ENCODE measurements at regions not wholly inside any gene's neighbourhood (a gene's known extent, or its start where the extent isn't known, plus 50 kb on each side); places are given as distances from the start of the nearest gene placed in this dataset.

- TF ChIP-seq ZNF266 (tag by site-specific recombination; IDR thresholded peaks at IDR 0.05; ENCODE audit: low read depth), result no peak
- TF ChIP-seq ZNF76 (tag by site-specific recombination; IDR thresholded peaks at IDR 0.05; ENCODE audit: borderline replicate concordance, low read depth), result no peak
- no peak for TF ChIP-seq ZNF610 (tag by site-specific recombination; IDR thresholded peaks at IDR 0.05; ENCODE audit: borderline replicate concordance)
- TF ChIP-seq ZNF335 (tag by site-specific recombination; conservative IDR thresholded peaks at IDR 0.05), result no peak
- TF ChIP-seq ZXDB (tag by site-specific recombination; IDR thresholded peaks at IDR 0.05), result no peak
Observed at GRCh38 chr1:163823017-163823416, 501.3 kb downstream of the NUF2 start (continued).

- POLR2A ChIA-PET, result no interaction called here
- CTCF ChIA-PET, result no interaction called here
- H3K4me3 ChIP-seq (ENCODE audit: low read depth, low read length), result no peak overlapping the region
- no peaks in the 10 kb centered on the region for H3K9me3 ChIP-seq (ENCODE audit: control insufficient read depth, insufficient read depth, low read depth, low read length)
- H3K27ac ChIP-seq (ENCODE audit: extremely low read depth, low read depth, low read length), result no peak overlapping the region
- H3K4me1 ChIP-seq (ENCODE audit: control insufficient read depth, insufficient read depth, low read length), result no peaks in the 10 kb centered on the region
- TF ChIP-seq ZNF560 (tag by site-specific recombination; IDR thresholded peaks at IDR 0.05; ENCODE audit: borderline replicate concordance) (no peak), ZNF596 (tag by site-specific recombination; IDR thresholded peaks at IDR 0.05) (no peak), ZNF624 (tag by site-specific recombination; IDR thresholded peaks at IDR 0.05) (no peak), ZNF366 (tag by site-specific recombination; conservative IDR thresholded peaks at IDR 0.05) (no peak), ZBTB49 (tag by site-specific recombination; IDR thresholded peaks at IDR 0.05; ENCODE audit: low read depth) (no peak), GFI1B (tag by site-specific recombination; IDR thresholded peaks at IDR 0.05) (no peak), ZNF529 (tag by site-specific recombination; IDR thresholded peaks at IDR 0.05; ENCODE audit: insufficient replicate concordance) (no peak)
- H3K36me3 ChIP-seq (ENCODE audit: control insufficient read depth in 2 of 2, insufficient read depth in 1 of 2, low read length in 2 of 2), result no peaks in the 10 kb centered on the region
Observed at GRCh38 chr1:163824006-163824405, 502.3 kb downstream of the NUF2 start.

- no peaks in the 10 kb centered on the region for H3K4me1 ChIP-seq (ENCODE audit: control insufficient read depth, insufficient read depth, low read length)
- H3K27ac ChIP-seq (ENCODE audit: extremely low read depth, low read depth, low read length), result no peak overlapping the region
- no peak overlapping the region for H3K4me3 ChIP-seq (ENCODE audit: low read depth, low read length)
- CTCF ChIA-PET, result interaction anchor here (0.7 kb wide), 1 partner anchor 477 kb away, joined by 3 read pairs; no protein-coding TSS in a partner anchor
- no peaks in the 10 kb centered on the region for H3K9me3 ChIP-seq (ENCODE audit: control insufficient read depth, insufficient read depth, low read depth, low read length)
- POLR2A ChIA-PET, result no interaction called here
- no peaks in the 10 kb centered on the region for H3K36me3 ChIP-seq (ENCODE audit: control insufficient read depth in 2 of 2, insufficient read depth in 1 of 2, low read length in 2 of 2)
- TF ChIP-seq ZNF529 (tag by site-specific recombination; IDR thresholded peaks at IDR 0.05; ENCODE audit: insufficient replicate concordance) (no peak), ZNF366 (tag by site-specific recombination; conservative IDR thresholded peaks at IDR 0.05) (no peak), ZNF169 (tag by site-specific recombination; IDR thresholded peaks at IDR 0.05) (no peak), ZNF580 (tag by site-specific recombination; IDR thresholded peaks at IDR 0.05) (no peak), ZBTB10 (tag by site-specific recombination; IDR thresholded peaks at IDR 0.05) (no peak), PRDM4 (tag by site-specific recombination; IDR thresholded peaks at IDR 0.05) (no peak), ZNF449 (tag by site-specific recombination; IDR thresholded peaks at IDR 0.05) (no peak), KLF8 (tag by site-specific recombination; IDR thresholded peaks at IDR 0.05) (no peak), ZNF138 (tag by site-specific recombination; IDR thresholded peaks at IDR 0.05; ENCODE audit: borderline replicate concordance) (no peak), ZNF148 (tag by site-specific recombination; IDR thresholded peaks at IDR 0.05; ENCODE audit: borderline replicate concordance) (no peak), SP3 (tag by site-specific recombination; IDR thresholded peaks at IDR 0.05) (no peak)
Observed at GRCh38 chr1:163824490-163824889, 502.7 kb downstream of the NUF2 start.

All from HEK293 (cell line).